A673 (cell line): ENCODE measurements at regions not wholly inside any gene's neighbourhood (a gene's known extent, or its start where the extent isn't known, plus 50 kb on each side); places are given as distances from the start of the nearest gene placed in this dataset.

ENCODE experiments used
- EZH2 ChIP-seq: fragments of 200-600 bp; sonication (generic); IDR thresholded peaks from 2 replicates; pipeline ENCODE4 v1.6.1; 2017; ENCODE audit warnings: borderline replicate concordance, low read depth, mild to moderate bottlenecking, mixed read lengths, antibody characterized with exemption, low read length; ENCODE audit not compliant: poor library complexity, severe bottlenecking
- TF ChIP-seq, protein P1 (sequence below): fragments of 300-800, 200-600 bp; sonication (generic); conservative IDR thresholded peaks from 2 replicates; pipeline ENCODE4 v1.5.1; 2017; ENCODE audit warnings: low read depth, mild to moderate bottlenecking, antibody characterized with exemption, low read length, moderate library complexity, mixed read lengths

DNA sequence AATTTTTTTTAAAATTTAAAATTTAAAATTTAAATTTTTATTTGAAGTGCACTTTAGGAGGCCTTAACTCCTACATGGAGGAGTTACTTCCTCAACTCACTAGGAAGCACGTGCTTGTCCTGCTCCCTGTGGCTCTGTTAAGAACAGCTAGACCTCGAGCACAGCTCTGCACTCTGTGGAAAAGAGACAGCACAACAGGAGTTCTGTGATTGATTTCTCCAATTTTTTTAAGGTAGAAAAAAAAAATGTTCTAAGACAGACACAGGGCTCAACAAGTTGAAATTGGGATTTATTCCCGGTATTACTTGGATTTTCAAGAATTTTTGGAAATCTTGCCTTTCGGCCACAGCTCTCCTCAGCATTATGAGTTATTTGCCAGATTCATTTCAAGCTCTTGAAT lies 356.6 kb upstream of the LYPLAL1 start:
- TF ChIP-seq, protein P1, sequence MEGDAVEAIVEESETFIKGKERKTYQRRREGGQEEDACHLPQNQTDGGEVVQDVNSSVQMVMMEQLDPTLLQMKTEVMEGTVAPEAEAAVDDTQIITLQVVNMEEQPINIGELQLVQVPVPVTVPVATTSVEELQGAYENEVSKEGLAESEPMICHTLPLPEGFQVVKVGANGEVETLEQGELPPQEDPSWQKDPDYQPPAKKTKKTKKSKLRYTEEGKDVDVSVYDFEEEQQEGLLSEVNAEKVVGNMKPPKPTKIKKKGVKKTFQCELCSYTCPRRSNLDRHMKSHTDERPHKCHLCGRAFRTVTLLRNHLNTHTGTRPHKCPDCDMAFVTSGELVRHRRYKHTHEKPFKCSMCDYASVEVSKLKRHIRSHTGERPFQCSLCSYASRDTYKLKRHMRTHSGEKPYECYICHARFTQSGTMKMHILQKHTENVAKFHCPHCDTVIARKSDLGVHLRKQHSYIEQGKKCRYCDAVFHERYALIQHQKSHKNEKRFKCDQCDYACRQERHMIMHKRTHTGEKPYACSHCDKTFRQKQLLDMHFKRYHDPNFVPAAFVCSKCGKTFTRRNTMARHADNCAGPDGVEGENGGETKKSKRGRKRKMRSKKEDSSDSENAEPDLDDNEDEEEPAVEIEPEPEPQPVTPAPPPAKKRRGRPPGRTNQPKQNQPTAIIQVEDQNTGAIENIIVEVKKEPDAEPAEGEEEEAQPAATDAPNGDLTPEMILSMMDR = no peak
- TF ChIP-seq EZH2 = no peak
